ENCODE measurements at regions not wholly inside any gene's neighbourhood (a gene's known extent, or its start where the extent isn't known, plus 50 kb on each side); places are given as distances from the start of the nearest gene placed in this dataset.

DNA sequence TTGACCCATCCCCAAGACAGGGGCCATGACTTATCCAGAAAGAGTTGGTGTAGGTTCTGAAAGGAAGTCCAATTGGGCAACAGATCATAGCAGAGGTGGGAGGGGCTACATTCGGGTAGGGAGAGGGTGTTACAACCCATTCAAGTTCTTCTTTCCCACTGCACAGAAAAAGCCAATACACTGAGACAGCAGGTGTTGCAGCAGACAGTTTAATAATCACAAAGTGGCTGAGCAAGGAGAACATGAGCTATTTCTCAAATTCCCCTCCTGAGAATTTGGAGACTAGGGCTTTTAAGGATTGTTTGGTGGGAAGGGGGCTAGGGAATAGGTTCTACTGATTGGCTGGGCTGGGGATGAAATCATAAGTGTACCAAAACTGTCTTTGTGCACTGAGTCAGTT is 328.4 kb upstream of the POU3F1 start:
- no peak for ATAC-seq

DNA sequence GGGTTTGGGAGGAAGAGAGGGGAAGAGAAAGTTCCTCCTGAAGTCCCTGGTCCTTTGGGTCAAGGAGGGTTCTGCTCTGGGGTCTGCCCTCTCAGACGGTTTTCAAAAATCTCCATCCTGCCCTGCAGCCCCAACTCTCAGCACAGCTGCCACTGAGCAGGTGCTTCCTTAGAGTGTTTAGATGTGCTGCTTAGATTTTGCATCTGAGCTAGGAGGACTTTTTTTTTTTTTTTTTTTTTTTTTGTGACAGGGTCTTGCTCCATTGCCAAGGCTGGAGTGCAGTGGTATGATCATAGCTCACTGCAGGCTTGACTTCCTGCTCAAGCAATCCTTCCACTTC is 324.9 kb upstream of the POU3F1 start:
- no peak for ATAC-seq

GRCh38 chr1:38370716-38371504 is 324.3 kb upstream of the POU3F1 start:
- no peak for ATAC-seq

- no peak for ATAC-seq
Observed at GRCh38 chr1:38365242-38365641, 318.6 kb upstream of the POU3F1 start.

DNA sequence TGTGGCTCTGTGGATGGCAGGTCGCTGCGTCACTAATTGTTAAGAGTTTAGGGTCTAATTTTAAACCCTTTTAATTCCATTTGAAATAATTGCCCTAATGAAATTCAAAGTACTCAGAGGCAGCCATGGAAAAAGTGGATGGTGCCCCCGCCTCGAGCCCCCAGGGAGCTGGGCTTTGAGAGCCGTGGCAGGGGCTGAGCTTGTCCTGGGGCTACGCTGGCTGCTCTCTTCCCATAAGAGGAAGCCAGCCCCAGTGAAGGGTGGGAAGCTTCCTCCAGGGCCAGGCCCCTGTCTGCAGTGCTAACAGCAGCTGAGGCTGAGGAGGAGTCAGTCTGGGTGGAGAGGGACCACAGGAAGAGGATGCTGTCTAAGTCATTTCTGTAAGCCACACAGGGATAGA is 315.0 kb upstream of the POU3F1 start:
- no peak for ATAC-seq

GRCh38 chr1:38360807-38361206 is 314.2 kb upstream of the POU3F1 start:
- ATAC-seq = no peak

DNA sequence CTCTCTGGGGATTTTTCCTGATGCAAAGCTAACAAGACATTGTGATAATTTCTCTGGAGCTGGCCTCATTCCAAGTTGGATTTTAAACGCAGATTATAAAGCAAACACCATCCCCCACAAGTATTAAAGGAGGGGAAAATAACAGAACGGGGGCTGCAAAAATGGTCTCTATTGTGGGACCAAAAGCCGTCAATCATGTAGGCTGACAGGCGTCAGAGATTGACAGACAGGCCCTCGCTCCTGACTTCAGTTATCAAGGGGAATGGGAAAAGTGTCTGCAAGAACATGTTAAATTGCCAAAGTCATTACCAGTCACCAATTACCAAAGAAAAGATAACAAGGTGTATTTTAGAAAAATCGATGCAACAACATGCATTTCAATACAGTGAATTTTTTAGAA is 307.4 kb upstream of the POU3F1 start:
- ATAC-seq = no peak

DNA sequence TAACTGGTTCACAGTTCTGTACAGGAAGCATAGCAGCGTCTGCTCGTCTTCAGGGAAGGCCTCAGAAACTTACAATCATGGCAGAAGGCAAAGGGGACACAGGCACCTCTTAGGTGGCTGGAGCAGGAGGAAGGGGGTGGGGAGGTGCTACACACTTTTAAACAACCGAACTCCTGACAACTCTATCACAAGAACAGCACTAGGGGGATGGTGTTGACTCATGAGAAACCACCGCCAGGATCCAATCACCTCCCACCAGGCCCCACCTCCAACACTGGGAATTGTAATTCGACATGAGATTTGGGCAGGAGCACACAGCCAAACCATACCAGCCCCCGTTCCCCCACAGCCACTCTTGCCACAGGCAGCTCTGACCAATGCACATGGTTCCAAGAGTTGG is 306.3 kb upstream of the POU3F1 start:
- no peak for ATAC-seq

GRCh38 chr1:38347446-38348175 is 301.0 kb upstream of the POU3F1 start:
- ATAC-seq = no peak

DNA sequence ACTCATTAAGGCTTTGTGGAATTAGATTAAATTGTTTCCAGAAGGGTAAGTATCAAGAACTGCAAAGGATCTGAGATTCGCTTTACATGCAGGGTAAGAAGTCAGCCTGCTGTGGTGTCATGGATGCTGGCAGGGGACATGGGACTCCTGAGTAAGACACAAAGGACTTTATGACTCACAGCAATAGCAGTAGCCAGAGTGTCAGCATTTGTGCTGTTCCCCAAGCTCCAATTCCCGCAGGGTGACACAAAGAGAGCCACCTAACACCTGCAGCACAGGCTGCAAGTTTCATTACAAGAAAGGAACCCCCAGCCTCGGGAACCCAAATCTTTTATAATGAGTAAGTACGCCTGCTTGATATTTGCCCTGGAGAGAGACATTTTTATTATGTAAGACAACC is 298.1 kb upstream of the POU3F1 start:
- peak in 1 of 2 donors; percentile 38 for ATAC-seq

GRCh38 chr1:38341694-38342093 is 295.1 kb upstream of the POU3F1 start:
- ATAC-seq = no peak

GRCh38 chr1:38340409-38340808 is 293.8 kb upstream of the POU3F1 start:
- ATAC-seq = no peak

DNA sequence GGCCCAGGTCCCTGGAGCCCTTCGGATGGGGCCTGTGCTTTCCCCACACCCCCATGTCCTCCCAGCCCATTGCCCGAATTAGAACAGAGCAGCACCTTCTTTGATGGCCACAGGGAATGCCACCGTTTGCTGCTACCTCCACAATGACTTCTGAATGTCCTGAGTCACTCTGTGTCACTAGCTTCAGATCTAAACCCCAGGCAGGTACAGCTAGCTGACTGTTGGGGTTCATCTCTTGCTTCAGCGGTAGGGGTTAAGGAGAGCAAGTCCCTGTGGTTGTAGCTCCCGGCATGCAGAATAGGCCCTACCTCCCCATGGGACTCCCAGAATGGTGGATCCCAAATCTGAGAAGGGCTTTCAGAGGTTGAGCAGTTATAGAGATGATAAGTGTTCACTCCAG is 291.1 kb upstream of the POU3F1 start:
- no peak for ATAC-seq

DNA sequence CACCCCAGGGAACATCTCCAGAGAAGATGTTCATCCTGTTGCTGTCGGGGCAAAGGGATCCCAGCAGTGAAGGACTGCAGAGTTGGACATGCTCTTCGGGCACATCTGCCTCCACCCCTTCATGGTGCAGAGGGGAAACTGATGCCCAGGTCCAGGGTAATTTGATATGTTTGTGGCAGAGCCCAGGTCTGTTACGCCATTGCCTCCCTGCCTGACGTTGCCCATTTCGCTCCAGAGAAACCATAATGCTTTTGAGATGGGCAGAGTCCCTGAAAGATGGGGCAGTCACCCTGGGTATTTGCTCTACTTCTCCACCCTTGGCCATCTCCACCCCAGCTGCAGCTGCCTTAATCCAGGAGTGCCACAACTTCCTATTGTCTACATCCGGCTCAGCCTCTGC is 290.4 kb upstream of the POU3F1 start:
- no peak for ATAC-seq

DNA sequence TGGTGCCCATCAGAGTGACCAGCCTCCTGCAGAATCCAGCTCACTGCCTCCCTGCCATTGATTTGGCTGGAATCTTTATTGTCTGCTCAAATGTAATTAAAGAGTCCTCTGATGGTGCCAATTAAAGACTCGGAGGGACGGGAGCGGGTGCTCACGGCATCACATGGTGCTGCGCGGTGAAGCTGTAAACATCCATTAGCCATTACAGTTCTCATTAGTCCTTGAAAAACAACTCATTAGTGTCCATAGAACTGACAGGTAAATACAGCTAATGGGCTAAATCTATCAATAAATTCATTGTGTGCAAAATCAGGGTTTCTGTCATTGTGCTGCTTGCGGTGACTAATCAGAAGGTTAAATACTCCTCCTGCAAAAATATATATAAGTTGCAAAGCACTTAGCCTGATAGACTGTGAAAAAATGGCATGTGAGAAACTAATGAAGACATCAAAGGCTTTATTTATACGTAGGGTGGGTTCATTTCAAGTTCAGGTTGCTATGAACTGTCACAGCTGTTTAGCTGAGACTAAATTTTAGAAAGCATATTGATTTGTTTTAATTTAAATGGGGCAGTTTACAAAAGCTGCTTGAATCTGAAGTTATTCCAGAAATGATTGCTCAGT is 289.8 kb upstream of the POU3F1 start:
- ATAC-seq = no peak

GRCh38 chr1:38334930-38335592 is 288.5 kb upstream of the POU3F1 start:
- ATAC-seq = no peak

DNA sequence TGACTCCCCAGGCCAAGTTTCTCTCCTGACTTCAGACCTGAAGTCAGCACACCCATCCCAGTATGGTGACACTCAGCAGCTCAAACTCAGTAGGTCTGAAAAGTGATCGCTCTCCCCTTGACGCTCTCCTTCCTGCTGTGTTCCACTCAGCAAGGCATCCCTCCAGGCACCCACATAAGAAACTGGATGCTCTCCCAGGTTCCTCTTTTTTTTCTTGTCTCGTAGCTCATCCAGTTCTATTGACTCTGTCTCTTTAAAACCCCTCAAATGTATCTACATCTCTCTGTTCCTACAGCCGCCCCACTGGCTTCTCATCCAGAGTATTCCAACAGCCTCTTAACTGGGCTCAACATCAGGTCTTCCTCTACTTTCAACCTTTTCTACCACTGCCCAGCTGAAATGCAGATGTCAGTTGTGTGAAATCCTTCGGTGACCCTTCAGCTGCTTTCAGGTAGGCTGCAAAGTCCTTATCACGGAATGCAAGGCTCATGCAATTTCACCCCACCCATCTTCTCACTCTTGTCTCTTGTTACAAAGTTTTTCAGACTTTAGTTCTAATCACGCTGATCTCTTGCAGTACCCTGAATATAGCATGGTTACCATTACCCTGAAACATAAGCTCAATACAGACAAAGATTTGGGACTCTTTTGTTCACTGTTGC is 286.2 kb upstream of the POU3F1 start:
- no peak for ATAC-seq

DNA sequence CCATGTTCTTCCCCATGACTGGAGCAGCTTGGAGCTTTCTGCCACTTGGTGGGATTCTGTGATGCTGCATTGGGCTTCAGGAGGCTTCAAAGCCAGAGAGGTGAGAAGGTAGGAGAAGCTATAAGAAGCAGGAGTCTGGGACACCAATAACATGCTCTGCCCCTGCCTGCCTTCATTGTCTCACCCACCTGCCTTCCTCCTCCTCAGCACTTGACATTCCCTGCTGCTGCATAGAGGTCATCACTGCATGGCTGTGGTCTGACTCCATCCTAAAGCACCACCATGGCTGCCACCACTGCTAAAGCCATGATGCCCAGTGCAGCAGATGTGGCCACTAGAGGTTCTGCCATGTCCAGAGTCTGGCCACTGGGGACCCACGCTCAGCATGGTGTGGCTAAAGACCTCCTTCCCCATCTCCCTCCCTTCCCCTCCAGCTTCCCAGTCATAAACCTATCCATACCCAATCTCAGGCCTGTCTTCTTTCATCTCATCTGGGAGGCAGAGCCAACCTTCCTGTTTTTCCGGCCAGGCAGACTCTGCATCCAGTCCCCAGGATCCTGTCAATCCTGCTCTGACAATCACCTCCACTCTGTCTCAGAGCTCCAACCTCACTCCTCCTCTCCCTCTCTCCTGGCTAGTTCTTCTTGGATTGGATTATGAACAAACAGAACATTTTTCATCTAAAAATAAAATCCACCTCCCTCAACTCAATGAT is 285.1 kb upstream of the POU3F1 start:
- no peak for ATAC-seq

DNA sequence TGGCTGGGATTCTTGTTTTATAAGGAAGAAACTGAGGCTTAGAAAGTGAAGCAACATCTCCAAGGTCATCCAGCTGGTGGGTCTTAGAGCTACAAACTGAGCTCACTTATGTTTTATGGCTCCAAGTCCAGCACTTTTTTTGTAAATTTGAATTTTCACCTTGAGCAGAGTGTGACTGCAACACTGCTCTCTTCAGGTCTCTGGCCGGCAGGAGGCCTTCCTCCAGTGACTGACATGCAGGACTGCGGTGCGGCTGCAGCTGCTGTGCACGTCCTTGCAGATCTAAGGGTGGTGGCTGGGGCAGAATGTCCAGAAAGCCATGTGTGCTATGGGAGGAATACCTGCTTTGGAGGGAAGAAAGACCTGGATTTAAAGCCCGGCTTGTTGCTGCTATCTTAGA is 284.2 kb upstream of the POU3F1 start:
- ATAC-seq = no peak

- no peak for ATAC-seq
Observed at GRCh38 chr1:38329644-38330043, 283.1 kb upstream of the POU3F1 start.

DNA sequence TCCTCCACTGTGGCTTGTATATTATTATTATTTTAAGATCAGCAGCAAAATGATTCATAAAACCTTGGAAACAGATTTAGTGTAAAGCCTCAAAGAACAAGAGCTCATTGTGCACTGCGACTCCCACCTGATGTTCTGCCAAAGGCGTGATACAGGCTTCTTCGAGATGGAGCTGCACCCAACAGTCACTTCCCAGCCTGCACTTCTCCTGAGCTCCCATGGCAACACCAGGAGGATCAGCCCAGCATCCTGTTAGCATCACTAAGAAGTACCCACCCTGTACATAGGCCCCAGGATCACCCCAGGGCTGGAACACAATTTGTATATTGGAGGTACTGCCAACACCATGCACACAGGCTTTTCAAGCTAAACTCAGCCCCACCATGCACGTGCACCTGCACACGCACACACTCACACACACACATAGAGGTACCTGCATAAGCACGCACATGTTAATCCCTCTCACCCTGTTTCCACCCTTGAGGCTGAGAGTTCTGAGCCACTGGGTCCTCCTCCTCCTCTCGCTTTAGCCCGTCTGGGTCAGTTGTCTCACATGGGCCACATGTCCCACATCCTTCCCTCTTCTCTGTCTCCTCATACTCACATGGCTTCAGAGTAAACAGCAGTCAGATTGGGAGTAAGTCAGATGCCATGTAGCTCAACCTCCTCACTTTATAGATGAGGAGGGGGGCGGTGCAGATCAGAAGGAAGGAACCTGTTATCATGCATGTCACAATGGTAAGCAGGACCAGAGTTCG is 281.9 kb upstream of the POU3F1 start:
- no peak for ATAC-seq

GRCh38 chr1:38327559-38327973 is 281.0 kb upstream of the POU3F1 start:
- no peak for ATAC-seq
